IMR-90 (cell line): ENCODE measurements at regions not wholly inside any gene's neighbourhood (a gene's known extent, or its start where the extent isn't known, plus 50 kb on each side); places are given as distances from the start of the nearest gene placed in this dataset.

Experiments used
- ATAC-seq: fragments of 200-7000 bp; cut with Tn5 transposase; 2 replicates; pipeline ENCODE4 v1.9.1; 2020; ENCODE audit warnings: low read depth, mild to moderate bottlenecking, moderate library complexity
- BruUV-seq: library from RNA; stranded (reverse); fragments of 400-500 nt; replicated peaks from 2 replicates; lab custom pipeline; 2021; lab: Mats Ljungman, UMichigan
- CTCF ChIA-PET: fragments of 300-600 bp; formaldehyde crosslinking; extraction: SDS; loops from one replicate; lab custom pipeline; 2021; ENCODE audit warnings: antibody characterized with exemption; lab: Yijun Ruan, JAX
- POLR2A ChIA-PET: fragments of 300-600 bp; sonication (Branson Sonifier 250); formaldehyde crosslinking; loops from one replicate; lab custom pipeline; 2022; ENCODE audit warnings: antibody characterized with exemption; ENCODE audit not compliant: unreplicated experiment; lab: Charles Lee
- DNase-seq: peaks from one replicate; pipeline ENCODE4 v3.0.0; 2013
- H2AFZ ChIP-seq: replicated peaks from 2 replicates; pipeline ENCODE3; 2013; ENCODE audit warnings: low read length, mild to moderate bottlenecking; ENCODE audit not compliant: poor library complexity
- H2AK5ac ChIP-seq: 2 replicates; pipeline ENCODE4 v1.6.1; 2013; ENCODE audit warnings: low read depth, low read length, inconsistent platforms
- H2AK9ac ChIP-seq: replicated peaks from 2 replicates; pipeline ENCODE3; 2013; ENCODE audit warnings: mild to moderate bottlenecking, low read depth, low read length, moderate library complexity; ENCODE audit not compliant: poor library complexity
- H2BK120ac ChIP-seq: 2 replicates; pipeline ENCODE4 v1.6.1; 2013; ENCODE audit warnings: low read depth, low read length, inconsistent platforms
- H2BK15ac ChIP-seq: 3 replicates; pipeline ENCODE4 v1.6.1; 2013; ENCODE audit warnings: low read depth, low read length, inconsistent platforms
- H2BK20ac ChIP-seq: 2 replicates; pipeline ENCODE4 v1.6.1; 2013; ENCODE audit warnings: low read depth, mild to moderate bottlenecking, inconsistent platforms, low read length, moderate library complexity
- H2BK5ac ChIP-seq: 2 replicates; pipeline ENCODE4 v1.6.1; 2013; ENCODE audit warnings: mild to moderate bottlenecking, low read depth, low read length, inconsistent platforms; ENCODE audit not compliant: poor library complexity, severe bottlenecking
- H3K14ac ChIP-seq: replicated peaks from 2 replicates; pipeline ENCODE4 v1.6.1; 2013; ENCODE audit warnings: low read depth, low read length, inconsistent platforms
- H3K18ac ChIP-seq: 2 replicates; pipeline ENCODE4 v1.6.1; 2013; ENCODE audit warnings: low read depth, low read length, control low read depth
- H3K23ac ChIP-seq: 2 replicates; pipeline ENCODE4 v1.6.1; 2013; ENCODE audit warnings: low read depth, low read length, inconsistent platforms
- H3K27ac ChIP-seq: 2 replicates; pipeline ENCODE4 v1.5.1; 2013; ENCODE audit warnings: mild to moderate bottlenecking, control low read depth, low read length; ENCODE audit not compliant: insufficient read depth
- H3K27me3 ChIP-seq: 2 replicates; pipeline ENCODE4 v1.6.1; 2013; ENCODE audit warnings: low read length; ENCODE audit not compliant: control insufficient read depth, insufficient read depth
- H3K36me3 ChIP-seq: 2 replicates; pipeline ENCODE4 v1.6.1; 2013; ENCODE audit warnings: low read length, mixed read lengths; ENCODE audit not compliant: control insufficient read depth, insufficient read depth
- H3K4ac ChIP-seq: 2 replicates; pipeline ENCODE4 v1.6.1; 2013; ENCODE audit warnings: low read depth, low read length, inconsistent platforms
- H3K4me1 ChIP-seq: 2 replicates; pipeline ENCODE4 v1.6.1; 2013; ENCODE audit warnings: low read length, mixed read lengths; ENCODE audit not compliant: control insufficient read depth, insufficient read depth
- H3K4me2 ChIP-seq: 2 replicates; pipeline ENCODE4 v1.6.1; 2013; ENCODE audit warnings: low read depth, mild to moderate bottlenecking, control low read depth, low read length, moderate library complexity
- H3K4me3 ChIP-seq: 2 replicates; pipeline ENCODE4 v1.5.1; 2013; ENCODE audit warnings: low read depth, mild to moderate bottlenecking, control low read depth, low read length, moderate library complexity; ENCODE audit not compliant: insufficient read depth
- H3K56ac ChIP-seq: 2 replicates; pipeline ENCODE4 v1.6.1; 2013; ENCODE audit warnings: low read length, inconsistent platforms; ENCODE audit not compliant: insufficient read depth; ENCODE audit errors: extremely low read depth
- H3K79me1 ChIP-seq, 2 experiments: 2 replicates each; pipeline ENCODE4 v1.6.1; 2013; ENCODE audit warnings: low read length in 2 of 2, inconsistent platforms in 1 of 2, low read depth in 1 of 2
- H3K9ac ChIP-seq: 2 replicates; pipeline ENCODE4 v1.6.1; 2013; ENCODE audit warnings: low read depth, low read length, control low read depth
- H3K9me1 ChIP-seq: 2 replicates; pipeline ENCODE4 v1.6.1; 2013; ENCODE audit warnings: low read length, inconsistent platforms; ENCODE audit not compliant: insufficient read depth
- H3K9me3 ChIP-seq: 2 replicates; pipeline ENCODE4 v1.6.1; 2013; ENCODE audit warnings: low read length; ENCODE audit not compliant: control insufficient read depth, insufficient read depth
- H4K20me1 ChIP-seq: 2 replicates; pipeline ENCODE4 v1.6.1; 2013; ENCODE audit warnings: low read length, inconsistent platforms; ENCODE audit not compliant: insufficient read depth
- H4K5ac ChIP-seq: 2 replicates; pipeline ENCODE4 v1.6.1; 2013; ENCODE audit warnings: mild to moderate bottlenecking, low read depth, low read length, control low read depth
- H4K8ac ChIP-seq, 2 experiments: 2 replicates each; pipeline ENCODE4 v1.6.1; 2013; ENCODE audit warnings: low read depth in 2 of 2, low read length in 2 of 2, control low read depth in 1 of 2, inconsistent platforms in 1 of 2
- H4K91ac ChIP-seq: 2 replicates; pipeline ENCODE4 v1.6.1; 2013; ENCODE audit warnings: low read depth, low read length, inconsistent platforms; ENCODE audit not compliant: insufficient read depth
- BHLHE40 ChIP-seq: fragments of 150-350 bp; IDR thresholded peaks from 2 replicates; pipeline ENCODE4 v1.6.1; 2016; ENCODE audit warnings: mild to moderate bottlenecking, low read depth, low read length
- CEBPB ChIP-seq: IDR thresholded peaks from 2 replicates; pipeline ENCODE4 v1.6.1; 2012; ENCODE audit warnings: low read depth, low read length, improper control_type of control experiment
- CHD1 ChIP-seq: IDR thresholded peaks from 2 replicates; pipeline ENCODE4 v1.6.1; 2012; ENCODE audit warnings: low read depth, low read length, improper control_type of control experiment
- FOS ChIP-seq: fragments of 150-350 bp; IDR thresholded peaks from 2 replicates; pipeline ENCODE4 v1.6.1; 2016; ENCODE audit warnings: low read depth, low read length
- MAFK ChIP-seq: IDR thresholded peaks from 2 replicates; pipeline ENCODE4 v1.6.1; 2012; ENCODE audit warnings: low read depth, low read length, improper control_type of control experiment
- MAZ ChIP-seq: IDR thresholded peaks from 2 replicates; pipeline ENCODE4 v1.6.1; 2012; ENCODE audit warnings: low read depth, mild to moderate bottlenecking, low read length, improper control_type of control experiment, moderate library complexity, borderline replicate concordance
- MXI1 ChIP-seq: IDR thresholded peaks from 2 replicates; pipeline ENCODE4 v1.6.1; 2012; ENCODE audit warnings: low read depth, mild to moderate bottlenecking, low read length, moderate library complexity, borderline replicate concordance
- NFE2L2 ChIP-seq: fragments of 150-350 bp; IDR thresholded peaks from 2 replicates; pipeline ENCODE4 v1.6.1; 2016; ENCODE audit warnings: low read depth, mild to moderate bottlenecking, low read length
- POLR2A ChIP-seq: IDR thresholded peaks from 2 replicates; pipeline ENCODE4 v1.6.1; 2012; ENCODE audit warnings: mild to moderate bottlenecking, low read depth, low read length
- RAD21 ChIP-seq: IDR thresholded peaks from 2 replicates; pipeline ENCODE4 v1.6.1; 2012; ENCODE audit warnings: low read length, improper control_type of control experiment
- RCOR1 ChIP-seq: IDR thresholded peaks from 2 replicates; pipeline ENCODE4 v1.6.1; 2012; ENCODE audit warnings: mild to moderate bottlenecking, low read length, improper control_type of control experiment; ENCODE audit not compliant: insufficient replicate concordance
- RFX5 ChIP-seq: IDR thresholded peaks from 2 replicates; pipeline ENCODE4 v1.8.0; 2012; ENCODE audit warnings: low read depth, mild to moderate bottlenecking, low read length, moderate library complexity
- SMC3 ChIP-seq: fragments of 150-350 bp; IDR thresholded peaks from 2 replicates; pipeline ENCODE4 v1.6.1; 2016; ENCODE audit warnings: low read depth, mild to moderate bottlenecking, antibody characterized with exemption, low read length, moderate library complexity
- WGBS, 2 experiments: methylation state at CpG; one replicate each; pipeline versions ENCODE4 v1.1.5 to v1.1.7; 2013; ENCODE audit warnings: missing lambda C conversion rate in 2 of 2; ENCODE audit not compliant: insufficient read length in 1 of 2; ENCODE audit errors: extremely low coverage in 2 of 2; 5-methylcytosine and 5-hydroxymethylcytosine counted together
- dilution Hi-C: fragments of 300-500 bp; cut with HindIII; formaldehyde crosslinking; loops from one replicate; pipeline ENCODE4 v1.14.3; 2018; ENCODE audit warnings: low sequenced_read_pairs; ENCODE audit not compliant: unreplicated experiment
- in situ Hi-C: fragments of 300-500 bp; cut with MboI; formaldehyde crosslinking; loops from 3 replicates; pipeline ENCODE4 v1.14.3; 2019; ENCODE audit warnings: low sequenced_read_pairs, inconsistent platforms, mixed read lengths
- intact Hi-C: fragments of 100-400 bp; cut with micrococcal nuclease; formaldehyde crosslinking; loops from 2 replicates; pipeline ENCODE4 v1.10.0; 2022
- TF ChIP-seq, protein P1 (sequence below): fragments of 150-350 bp; IDR thresholded peaks from 2 replicates; pipeline ENCODE4 v1.6.1; 2016; ENCODE audit warnings: low read depth, mild to moderate bottlenecking, low read length, moderate library complexity, borderline replicate concordance
- TF ChIP-seq, protein P2 (sequence below): fragments of 150-350 bp; IDR thresholded peaks from 2 replicates; pipeline ENCODE4 v1.6.1; 2017; ENCODE audit warnings: mild to moderate bottlenecking, antibody characterized with exemption, low read length, low read depth
- TF ChIP-seq, protein P3 (sequence below): conservative IDR thresholded peaks from 2 replicates; pipeline ENCODE4 v1.5.1; 2012; ENCODE audit warnings: mild to moderate bottlenecking, low read depth, low read length, improper control_type of control experiment

DNA sequence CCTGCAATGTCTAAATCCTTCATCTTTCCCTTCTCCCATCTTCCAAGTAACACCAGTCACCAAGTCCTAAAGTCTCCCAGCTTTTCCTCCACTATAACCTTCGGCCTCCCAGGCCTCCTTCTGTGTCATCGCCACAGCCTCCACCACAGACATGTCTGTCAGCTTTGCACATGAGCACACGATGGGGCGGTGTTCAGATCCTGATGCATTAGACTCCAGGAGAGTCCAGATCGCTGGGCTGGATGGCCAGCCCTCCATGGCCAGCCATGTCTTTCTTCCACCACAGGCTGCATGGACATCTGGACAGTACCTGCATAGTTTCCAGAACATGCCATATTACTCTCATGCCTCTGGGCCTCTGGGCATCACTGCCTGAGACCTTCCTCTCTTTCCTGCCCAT lies 974.2 kb upstream of the ZNF722 start:
- Histone ChIP-seq H3K79me1 (no peaks in the 10 kb centered on the region), H3K27ac (no peak overlapping the region), H4K91ac (no peak overlapping the region), H2BK5ac (no peak overlapping the region), H2BK120ac (no peak overlapping the region), H3K27me3 (no peaks in the 10 kb centered on the region), H4K20me1 (no peaks in the 10 kb centered on the region), H2BK15ac (no peak overlapping the region), H3K9me3 (peaks cover 21% of the 10 kb centered on the region; the same call in 1 of the 2 replicates), H2AK9ac (no peak overlapping the region), H3K4me1 (no peaks in the 10 kb centered on the region), H2AFZ (no peak overlapping the region), H4K5ac (no peak overlapping the region), H3K36me3 (no peaks in the 10 kb centered on the region), H3K56ac (no peak overlapping the region), H3K9ac (no peak overlapping the region), H3K18ac (no peak overlapping the region), H2BK20ac (no peak overlapping the region), H3K4me2 (no peak overlapping the region), H4K8ac (no peak overlapping the region), H3K9me1 (no peaks in the 10 kb centered on the region), H3K14ac (no peak overlapping the region), H3K23ac (no peak overlapping the region), H2AK5ac (no peak overlapping the region), H3K4me3 (no peak overlapping the region), H3K4ac (no peak overlapping the region)
- BruUV-seq: no TSS peak
- DNase-seq (no peak), ATAC-seq (no peak)
- POLR2A ChIA-PET: no interaction called here
- intact Hi-C loops: no loop called here
- TF ChIP-seq RCOR1: no peak
- no peak for TF ChIP-seq RFX5
- TF ChIP-seq NFE2L2: no peak
- no peak for TF ChIP-seq MAFK
- TF ChIP-seq RAD21: no peak
- TF ChIP-seq MXI1: no peak
- TF ChIP-seq, protein P1, sequence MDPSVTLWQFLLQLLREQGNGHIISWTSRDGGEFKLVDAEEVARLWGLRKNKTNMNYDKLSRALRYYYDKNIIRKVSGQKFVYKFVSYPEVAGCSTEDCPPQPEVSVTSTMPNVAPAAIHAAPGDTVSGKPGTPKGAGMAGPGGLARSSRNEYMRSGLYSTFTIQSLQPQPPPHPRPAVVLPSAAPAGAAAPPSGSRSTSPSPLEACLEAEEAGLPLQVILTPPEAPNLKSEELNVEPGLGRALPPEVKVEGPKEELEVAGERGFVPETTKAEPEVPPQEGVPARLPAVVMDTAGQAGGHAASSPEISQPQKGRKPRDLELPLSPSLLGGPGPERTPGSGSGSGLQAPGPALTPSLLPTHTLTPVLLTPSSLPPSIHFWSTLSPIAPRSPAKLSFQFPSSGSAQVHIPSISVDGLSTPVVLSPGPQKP: no peak
- TF ChIP-seq POLR2A: no peak
- TF ChIP-seq, protein P2, sequence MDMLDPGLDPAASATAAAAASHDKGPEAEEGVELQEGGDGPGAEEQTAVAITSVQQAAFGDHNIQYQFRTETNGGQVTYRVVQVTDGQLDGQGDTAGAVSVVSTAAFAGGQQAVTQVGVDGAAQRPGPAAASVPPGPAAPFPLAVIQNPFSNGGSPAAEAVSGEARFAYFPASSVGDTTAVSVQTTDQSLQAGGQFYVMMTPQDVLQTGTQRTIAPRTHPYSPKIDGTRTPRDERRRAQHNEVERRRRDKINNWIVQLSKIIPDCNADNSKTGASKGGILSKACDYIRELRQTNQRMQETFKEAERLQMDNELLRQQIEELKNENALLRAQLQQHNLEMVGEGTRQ: no peak
- no peak for TF ChIP-seq SMC3
- TF ChIP-seq CHD1: no peak
- TF ChIP-seq MAZ: no peak
- no peak for TF ChIP-seq CEBPB
- TF ChIP-seq, protein P3, sequence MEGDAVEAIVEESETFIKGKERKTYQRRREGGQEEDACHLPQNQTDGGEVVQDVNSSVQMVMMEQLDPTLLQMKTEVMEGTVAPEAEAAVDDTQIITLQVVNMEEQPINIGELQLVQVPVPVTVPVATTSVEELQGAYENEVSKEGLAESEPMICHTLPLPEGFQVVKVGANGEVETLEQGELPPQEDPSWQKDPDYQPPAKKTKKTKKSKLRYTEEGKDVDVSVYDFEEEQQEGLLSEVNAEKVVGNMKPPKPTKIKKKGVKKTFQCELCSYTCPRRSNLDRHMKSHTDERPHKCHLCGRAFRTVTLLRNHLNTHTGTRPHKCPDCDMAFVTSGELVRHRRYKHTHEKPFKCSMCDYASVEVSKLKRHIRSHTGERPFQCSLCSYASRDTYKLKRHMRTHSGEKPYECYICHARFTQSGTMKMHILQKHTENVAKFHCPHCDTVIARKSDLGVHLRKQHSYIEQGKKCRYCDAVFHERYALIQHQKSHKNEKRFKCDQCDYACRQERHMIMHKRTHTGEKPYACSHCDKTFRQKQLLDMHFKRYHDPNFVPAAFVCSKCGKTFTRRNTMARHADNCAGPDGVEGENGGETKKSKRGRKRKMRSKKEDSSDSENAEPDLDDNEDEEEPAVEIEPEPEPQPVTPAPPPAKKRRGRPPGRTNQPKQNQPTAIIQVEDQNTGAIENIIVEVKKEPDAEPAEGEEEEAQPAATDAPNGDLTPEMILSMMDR: no peak
- no peak for TF ChIP-seq BHLHE40
- TF ChIP-seq FOS: no peak
- dilution Hi-C loops: no loop called here
- WGBS, 2 experiments: 60% methylated on average over 1 of the region's 5 CpGs; no CpG with 5 or more reads in 1 of the 2 experiments
- in situ Hi-C loops: no loop called here
- CTCF ChIA-PET: no interaction called here
